GDM1 (cell line): ENCODE measurements at regions not wholly inside any gene's neighbourhood (a gene's known extent, or its start where the extent isn't known, plus 50 kb on each side); places are given as distances from the start of the nearest gene placed in this dataset.
"Not testable (repeated sequence)": the region's sequence is repeated elsewhere in the genome, so short reads cannot be mapped to it uniquely, and the experiment has no call there.

Experiments used
- DNase-seq: peaks from one replicate; lab custom pipeline; 2025; lab: John Stamatoyannopoulos, UW

- DNase-seq: no peak
Measured at GRCh38 chr4:66376921-66377320, 706.6 kb upstream of the EPHA5 start.

- DNase-seq: no peak
Measured at GRCh38 chr4:66376396-66376795, 706.1 kb upstream of the EPHA5 start.

GRCh38 chr4:66373268-66373667 lies 703.0 kb upstream of the EPHA5 start:
- no peak for DNase-seq

GRCh38 chr4:66372706-66373105 lies 702.4 kb upstream of the EPHA5 start:
- no peak for DNase-seq

GRCh38 chr4:66367043-66367660 lies 696.9 kb upstream of the EPHA5 start:
- no peak for DNase-seq

- not testable (repeated sequence) for DNase-seq
Measured at GRCh38 chr4:66360395-66360794, 690.1 kb upstream of the EPHA5 start.

- no peak for DNase-seq
Measured at GRCh38 chr4:66357316-66357715, 687.0 kb upstream of the EPHA5 start.

GRCh38 chr4:66355328-66355727 lies 685.0 kb upstream of the EPHA5 start:
- DNase-seq: no peak

GRCh38 chr4:66351761-66352160 lies 681.5 kb upstream of the EPHA5 start:
- no peak for DNase-seq

GRCh38 chr4:66340286-66340893 lies 670.1 kb upstream of the EPHA5 start:
- no peak for DNase-seq

- DNase-seq: no peak
Measured at GRCh38 chr4:66339007-66339406, 668.7 kb upstream of the EPHA5 start.

GRCh38 chr4:66331761-66332160 lies 661.5 kb upstream of the EPHA5 start:
- DNase-seq: no peak

- no peak for DNase-seq
Measured at GRCh38 chr4:66330125-66330524, 659.8 kb upstream of the EPHA5 start.

GRCh38 chr4:66328803-66329574 lies 658.7 kb upstream of the EPHA5 start:
- no peak for DNase-seq

GRCh38 chr4:66307641-66308438 lies 637.6 kb upstream of the EPHA5 start:
- DNase-seq: no peak

GRCh38 chr4:66300336-66300934 lies 630.1 kb upstream of the EPHA5 start:
- no peak for DNase-seq

GRCh38 chr4:66298569-66298968 lies 628.3 kb upstream of the EPHA5 start:
- no peak for DNase-seq

GRCh38 chr4:66297703-66298102 lies 627.4 kb upstream of the EPHA5 start:
- DNase-seq: no peak

- no peak for DNase-seq
Measured at GRCh38 chr4:66294638-66295037, 624.3 kb upstream of the EPHA5 start.

GRCh38 chr4:66284991-66285451 lies 614.7 kb upstream of the EPHA5 start:
- no peak for DNase-seq

GRCh38 chr4:66279084-66279483 lies 608.8 kb upstream of the EPHA5 start:
- no peak for DNase-seq
